ENCODE measurements at regions not wholly inside any gene's neighbourhood (a gene's known extent, or its start where the extent isn't known, plus 50 kb on each side); places are given as distances from the start of the nearest gene placed in this dataset.

GRCh38 chr5:58069016-58069705, 390.7 kb downstream of the PLK2 start:
- DNase-seq (ENCODE audit: low read depth): no peak

- no peak for DNase-seq (ENCODE audit: low read depth)
Measured at GRCh38 chr5:58066557-58066956, 393.3 kb downstream of the PLK2 start.

DNA sequence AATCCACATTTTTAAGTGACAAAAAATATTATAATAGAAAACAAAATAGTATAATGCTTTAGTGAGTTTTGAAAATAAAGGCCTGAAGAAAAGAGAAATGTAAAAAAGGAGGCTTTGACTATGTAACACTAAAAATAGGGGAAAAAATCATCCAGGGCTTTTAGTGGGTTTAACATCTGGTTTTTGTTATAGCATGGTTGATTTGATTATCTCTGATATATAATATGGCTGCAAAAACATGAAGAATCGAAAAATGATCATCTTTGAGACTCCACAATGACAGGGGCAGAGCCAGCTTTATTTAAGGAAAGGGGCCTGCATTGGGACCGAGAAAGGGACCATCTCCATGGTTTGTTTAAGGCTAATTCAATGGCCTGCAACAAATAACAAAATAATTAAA, 393.8 kb downstream of the PLK2 start:
- DNase-seq (ENCODE audit: low read depth): no peak

DNA sequence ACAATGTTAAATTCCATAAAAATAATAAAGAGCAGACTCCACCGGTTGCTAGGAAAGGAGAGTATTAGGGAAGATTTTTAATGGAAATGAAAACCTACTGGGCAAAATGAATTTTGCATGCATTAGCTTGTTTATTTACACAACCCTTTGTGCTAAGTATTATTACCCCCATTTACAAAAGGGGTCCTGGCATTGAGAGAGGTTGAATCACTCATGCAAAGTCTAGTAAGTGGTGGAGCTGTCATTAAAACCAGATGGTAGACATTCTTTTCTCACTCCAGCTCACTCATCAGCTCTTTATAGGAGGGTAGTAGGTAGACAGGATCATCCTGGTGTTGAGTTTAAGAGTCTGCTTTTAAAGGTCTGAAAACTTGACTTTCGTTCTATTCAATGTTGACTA, 395.1 kb downstream of the PLK2 start:
- DNase-seq (ENCODE audit: low read depth): no peak

DNA sequence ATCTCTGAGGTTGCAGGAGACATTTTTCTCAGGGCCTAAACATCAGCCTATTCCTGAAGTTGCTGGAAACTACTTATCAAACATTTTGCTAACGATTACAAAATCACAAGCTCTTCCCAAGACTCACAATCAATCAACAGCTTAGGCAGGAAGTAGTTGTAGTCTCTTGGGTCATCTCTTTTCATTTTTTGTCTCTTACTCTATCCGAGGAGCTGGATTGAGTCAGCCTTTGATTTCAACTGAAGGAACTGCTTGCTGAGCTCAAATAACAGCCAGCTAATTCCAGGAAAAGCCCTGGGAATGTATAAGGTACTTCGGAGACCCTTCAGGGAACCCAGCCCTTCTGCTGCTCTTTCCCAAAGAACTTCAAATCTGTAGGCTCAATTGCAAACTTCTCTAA, 398.9 kb downstream of the PLK2 start:
- DNase-seq (ENCODE audit: low read depth): peak; percentile 57

DNA sequence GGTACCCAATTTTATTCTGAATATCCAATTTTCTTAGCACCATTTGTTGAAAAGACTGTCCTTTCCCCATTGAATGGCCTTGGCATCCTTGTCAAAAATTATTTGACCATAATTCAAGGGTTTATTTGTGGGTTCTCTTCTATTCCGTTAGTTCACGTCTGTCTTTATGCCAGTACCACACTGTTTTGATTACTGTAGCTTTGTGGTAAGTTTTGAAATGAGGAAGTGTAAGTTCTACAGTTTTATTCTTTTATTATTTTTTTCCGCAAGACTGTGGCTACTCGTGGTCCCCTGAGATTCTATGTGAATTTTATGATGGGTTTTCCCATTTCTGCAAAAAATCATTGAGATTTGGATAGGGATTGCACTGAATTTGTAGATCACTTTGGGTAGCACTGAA, 402.6 kb downstream of the PLK2 start:
- DNase-seq (ENCODE audit: low read depth): no peak

DNA sequence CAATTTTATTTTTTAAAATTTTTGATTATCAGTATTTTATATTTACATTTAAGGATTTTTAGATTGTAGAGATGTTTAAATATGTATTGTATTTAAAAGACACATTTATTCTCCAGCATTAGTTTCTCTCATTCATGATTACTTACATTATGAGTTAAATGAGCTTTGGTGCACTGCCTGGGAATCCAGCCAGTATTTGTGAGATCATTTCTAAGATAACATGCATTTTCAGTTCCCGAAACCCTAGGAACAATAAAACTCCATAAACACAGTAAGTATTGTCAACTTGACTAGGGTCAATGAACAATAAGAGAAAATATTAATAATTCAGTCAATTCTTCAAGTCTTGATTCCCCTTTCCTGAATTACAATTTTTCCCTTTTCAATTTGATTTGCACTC, 403.3 kb downstream of the PLK2 start:
- DNase-seq (ENCODE audit: low read depth): peak; percentile 43

DNA sequence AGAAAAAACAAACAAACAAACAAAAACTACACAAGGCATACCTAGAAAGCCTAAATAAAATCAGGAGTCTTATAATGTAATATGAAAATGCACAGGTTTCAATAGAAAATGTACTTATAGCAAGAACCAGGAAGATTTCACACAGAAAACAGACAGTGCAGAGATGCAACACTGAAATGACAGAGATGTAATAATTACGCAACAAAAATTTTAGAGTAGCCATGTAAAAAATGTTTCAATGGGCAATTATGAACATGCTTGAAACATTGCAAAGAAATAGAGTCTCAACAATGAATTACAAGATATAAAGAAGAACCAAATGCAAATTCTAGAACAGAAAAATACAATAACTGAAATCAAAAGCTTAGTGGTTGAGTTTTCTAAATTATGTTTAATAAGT, 405.9 kb downstream of the PLK2 start:
- DNase-seq (ENCODE audit: low read depth): no peak

DNA sequence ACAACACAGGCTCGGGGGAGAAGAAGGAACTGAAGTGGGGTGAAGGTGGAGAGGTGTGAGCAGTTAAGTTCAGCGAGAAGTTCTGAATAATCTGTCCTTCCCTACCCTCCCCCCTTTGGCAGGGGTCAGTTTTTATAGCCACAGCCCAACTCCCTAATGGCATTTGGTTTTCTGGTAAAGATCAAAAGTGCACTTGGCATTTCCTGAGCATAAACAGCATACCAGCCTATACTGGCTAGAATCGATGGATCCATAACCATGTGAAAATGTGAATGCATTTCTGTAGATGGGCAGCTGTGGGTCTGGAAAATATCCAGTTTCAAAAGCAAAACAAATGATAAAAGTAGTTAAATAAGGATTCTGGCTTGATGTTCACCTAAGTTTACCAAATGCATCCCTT, 410.9 kb downstream of the PLK2 start:
- DNase-seq (ENCODE audit: low read depth): no peak

GRCh38 chr5:58048185-58048925, 411.5 kb downstream of the PLK2 start:
- no peak for DNase-seq (ENCODE audit: low read depth)

DNA sequence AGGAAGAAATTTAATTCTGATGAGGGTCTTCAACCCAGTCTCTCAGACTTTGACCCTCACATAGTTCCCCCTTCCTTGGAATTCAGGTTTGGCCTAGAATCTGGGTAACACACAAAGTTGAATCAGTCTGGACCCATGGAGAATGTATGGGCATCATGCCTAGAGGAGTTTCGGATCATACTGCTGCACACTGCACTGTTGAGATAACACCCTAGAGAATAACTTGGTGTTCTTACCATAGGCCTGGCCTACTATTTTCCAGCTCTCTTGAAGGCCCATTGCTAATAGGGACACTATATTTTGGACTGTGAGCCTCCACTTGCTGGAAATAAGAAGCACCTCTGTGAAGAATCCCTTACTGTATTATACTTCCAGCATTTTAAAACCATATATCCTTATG, 413.5 kb downstream of the PLK2 start:
- DNase-seq (ENCODE audit: low read depth): no peak

- DNase-seq (ENCODE audit: low read depth): no peak
Measured at GRCh38 chr5:58044166-58044565, 415.7 kb downstream of the PLK2 start.

- no peak for DNase-seq (ENCODE audit: low read depth)
Measured at GRCh38 chr5:58043032-58043945, 416.6 kb downstream of the PLK2 start.

DNA sequence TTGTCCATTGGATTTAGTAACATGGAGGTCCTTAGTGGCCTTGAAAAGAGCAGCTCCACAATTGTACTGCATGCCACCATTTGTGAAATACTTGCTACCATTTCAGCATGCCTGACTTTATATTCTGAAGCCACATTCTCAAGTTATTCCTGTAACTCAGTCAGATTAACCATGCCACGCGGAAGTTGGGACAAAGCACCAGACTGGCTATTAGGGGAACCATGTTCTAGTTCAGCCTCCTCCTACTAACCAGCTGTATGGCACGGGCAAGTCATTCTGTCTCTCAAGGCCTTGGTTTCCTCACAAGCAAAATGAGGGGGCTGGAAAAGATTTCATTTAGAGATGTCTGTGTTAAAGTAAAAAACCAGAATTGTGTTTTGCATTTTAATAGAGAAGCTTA, 418.0 kb downstream of the PLK2 start:
- no peak for DNase-seq (ENCODE audit: low read depth)

DNA sequence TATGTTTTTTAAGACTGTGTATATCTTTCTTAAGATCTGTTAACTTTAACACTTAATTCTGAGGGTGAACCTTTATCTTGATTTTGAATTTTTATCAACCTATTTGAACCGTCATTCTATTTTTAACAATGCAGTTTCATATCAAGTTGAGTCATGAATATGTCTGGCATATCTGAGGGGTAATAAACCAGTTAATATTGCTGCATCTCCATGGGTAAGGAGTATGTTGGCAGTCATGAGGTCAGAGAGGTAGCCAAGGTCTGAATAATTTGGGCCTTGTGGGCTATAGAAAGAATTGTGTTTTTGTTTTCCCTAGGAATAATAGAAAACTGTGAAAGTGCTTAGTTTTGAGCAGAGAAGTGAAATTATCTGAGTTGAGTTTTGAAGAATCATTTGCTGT, 419.0 kb downstream of the PLK2 start:
- DNase-seq (ENCODE audit: low read depth): no peak

DNA sequence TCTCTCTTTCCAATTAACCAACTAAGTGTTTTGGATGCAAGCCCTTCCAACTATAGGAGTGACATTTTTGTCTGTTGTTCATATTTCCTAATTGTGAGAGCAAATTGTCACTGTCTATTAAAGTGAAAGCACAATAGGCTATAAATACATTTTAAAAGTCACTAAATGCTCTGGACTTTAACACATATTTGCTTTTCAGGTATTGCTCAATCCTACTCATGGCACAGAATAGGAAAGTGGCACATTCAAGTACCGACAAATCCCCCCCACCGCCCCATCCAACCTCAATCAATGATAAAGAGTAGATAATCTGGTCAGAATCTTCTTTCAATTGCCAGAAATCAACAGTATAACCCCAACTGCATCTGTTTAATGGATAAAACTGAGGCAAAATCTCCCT, 419.8 kb downstream of the PLK2 start:
- DNase-seq (ENCODE audit: low read depth): no peak

- DNase-seq (ENCODE audit: low read depth): no peak
Measured at GRCh38 chr5:58037899-58038298, 422.0 kb downstream of the PLK2 start.

DNA sequence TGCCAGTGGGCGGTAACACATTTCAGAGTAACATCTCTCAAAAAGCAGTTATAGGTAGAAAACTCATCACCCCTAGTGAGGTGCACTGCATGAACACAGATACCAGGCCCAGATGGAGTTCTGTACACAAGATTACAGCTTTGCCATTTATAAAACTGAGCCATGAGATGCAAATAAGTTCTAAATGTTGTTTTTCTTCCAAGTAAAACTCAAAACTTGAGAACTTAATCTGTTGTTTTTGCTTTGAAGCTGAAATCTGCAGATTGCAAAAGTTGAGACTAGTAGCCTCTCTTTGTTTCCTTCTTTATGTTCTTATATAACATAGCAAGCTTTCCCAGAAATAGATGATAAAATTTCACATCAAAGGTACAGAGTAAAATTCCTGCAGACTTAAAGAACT, 434.1 kb downstream of the PLK2 start:
- no peak for DNase-seq (ENCODE audit: low read depth)

DNA sequence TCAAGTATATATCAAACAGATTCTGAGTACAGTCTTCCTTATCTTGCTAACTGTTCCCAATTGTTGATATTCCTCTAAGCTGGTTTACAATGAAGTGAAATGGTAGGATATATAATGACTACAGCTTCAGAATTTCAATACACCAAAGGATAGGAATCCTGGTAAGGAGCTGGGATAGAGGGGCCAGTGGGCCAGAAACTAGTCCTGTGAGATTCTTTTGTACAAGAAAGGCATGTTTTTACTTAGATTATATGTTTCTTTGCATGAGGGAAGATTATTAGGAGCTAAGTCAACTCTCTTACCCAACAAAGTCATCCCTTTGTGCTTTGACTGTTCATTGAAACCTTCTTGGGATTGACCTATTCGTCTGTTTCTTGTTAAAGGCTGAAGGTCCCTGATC, 435.7 kb downstream of the PLK2 start:
- DNase-seq (ENCODE audit: low read depth): no peak

DNA sequence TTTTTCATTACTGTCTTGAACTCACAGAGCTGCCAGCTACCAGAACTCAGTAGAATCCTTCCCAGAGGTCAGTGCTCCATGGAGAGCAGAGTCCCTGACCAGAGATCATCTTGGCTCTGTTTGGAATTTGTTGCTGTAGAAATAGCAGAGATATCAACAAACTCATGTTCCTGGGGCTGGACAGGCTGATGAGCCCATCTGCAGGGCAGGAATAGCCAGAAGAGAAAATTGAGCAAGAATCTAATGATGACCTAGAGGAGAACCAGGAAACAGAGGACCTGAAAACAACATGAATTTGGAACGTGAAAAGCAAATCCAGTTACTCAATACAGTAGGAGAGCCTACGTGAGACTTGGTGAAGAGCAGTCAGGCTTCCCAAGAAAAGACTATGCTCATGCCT, 437.8 kb downstream of the PLK2 start:
- no peak for DNase-seq (ENCODE audit: low read depth)

DNA sequence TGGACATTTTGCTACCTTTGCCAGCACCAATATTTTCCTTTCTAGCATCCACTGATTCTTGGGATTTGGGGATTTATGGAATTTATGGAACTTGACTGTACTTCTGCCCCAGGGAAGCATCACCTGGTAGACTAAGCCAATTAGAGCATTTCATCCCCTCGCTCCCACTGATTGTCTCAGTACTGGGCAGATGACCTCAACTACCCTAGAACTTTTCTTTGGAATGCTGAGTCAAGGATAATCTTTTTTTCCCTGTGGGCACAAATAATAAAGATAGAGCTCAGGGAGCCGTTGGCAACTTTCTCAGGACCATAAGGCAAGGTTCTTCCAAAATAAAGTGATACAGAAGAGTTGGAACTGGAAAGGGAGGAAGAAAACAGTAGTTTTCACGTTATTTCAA, 438.4 kb downstream of the PLK2 start:
- no peak for DNase-seq (ENCODE audit: low read depth)

DNA sequence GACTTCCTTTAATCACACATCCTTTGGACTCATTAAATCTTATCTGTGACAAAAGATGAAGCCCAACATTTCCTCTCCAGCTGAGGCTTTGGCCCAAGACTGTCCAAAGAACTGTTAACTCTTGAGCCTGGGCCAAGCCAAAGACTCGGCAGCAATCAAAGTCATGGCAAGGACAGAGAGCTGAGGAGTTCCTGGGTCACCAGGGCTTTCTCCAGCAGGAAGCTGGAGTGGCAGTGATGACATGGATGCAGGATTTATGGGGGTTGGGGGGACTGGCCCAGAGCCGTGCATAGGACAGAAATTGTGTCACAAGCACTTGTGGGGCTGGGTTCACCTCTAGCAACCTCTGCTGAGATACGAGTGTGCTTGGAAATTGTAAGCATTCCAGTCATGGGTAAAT, 440.3 kb downstream of the PLK2 start:
- DNase-seq (ENCODE audit: low read depth): peak; percentile 32

- DNase-seq (ENCODE audit: low read depth): no peak
Measured at GRCh38 chr5:58018016-58018415, 441.9 kb downstream of the PLK2 start.

Measured in stromal cell of bone marrow (primary cell).